ENCODE measurements at regions not wholly inside any gene's neighbourhood (a gene's known extent, or its start where the extent isn't known, plus 50 kb on each side); places are given as distances from the start of the nearest gene placed in this dataset.

- TF ChIP-seq POLR2AphosphoS5 (IDR thresholded peaks at IDR 0.05; ENCODE audit: borderline replicate concordance, low read depth, low read length): no peak
- TF ChIP-seq EZH2 (IDR thresholded peaks at IDR 0.05): no peak
- TF ChIP-seq FOXP2 (optimal IDR thresholded peaks at IDR 0.05; ENCODE audit: control extremely low read depth, extremely low read length, insufficient read depth): no peak
Observed at GRCh38 chr2:185074156-185074555, 475.8 kb downstream of the ZNF804A start.

Measured in SK-N-MC (cell line).